ENCODE measurements at regions not wholly inside any gene's neighbourhood (a gene's known extent, or its start where the extent isn't known, plus 50 kb on each side); places are given as distances from the start of the nearest gene placed in this dataset.

- no peaks in the 10 kb centered on the region for H3K4me1 ChIP-seq (replicated peaks)
- no peak for TF ChIP-seq POLR2A (IDR thresholded peaks at IDR 0.05)
- TF ChIP-seq CTCF (IDR thresholded peaks at IDR 0.05): no peak
- TF ChIP-seq POLR2AphosphoS5 (IDR thresholded peaks at IDR 0.05): no peak
- no peaks in the 10 kb centered on the region for H3K9me3 ChIP-seq
- no peaks in the 10 kb centered on the region for H3K36me3 ChIP-seq
- intact Hi-C loops (cut with DNase I): no loop called here
- 94% methylated on average over 2 of the region's 2 CpGs for WGBS
- H3K4me3 ChIP-seq: no peak overlapping the region
- H3K27ac ChIP-seq: no peak overlapping the region
- no peaks in the 10 kb centered on the region for H3K27me3 ChIP-seq (replicated peaks; ENCODE audit: insufficient read depth)
- DNase-seq (ENCODE audit: low spot score): no peak
Measured at GRCh38 chr12:4212845-4213244, 60.7 kb upstream of the CCND2 start.

GRCh38 chr12:4211372-4211771 lies 62.2 kb upstream of the CCND2 start:
- no peaks in the 10 kb centered on the region for H3K27me3 ChIP-seq (replicated peaks; ENCODE audit: insufficient read depth)
- intact Hi-C loops (cut with DNase I): no loop called here
- H3K9me3 ChIP-seq: no peaks in the 10 kb centered on the region
- H3K27ac ChIP-seq: no peak overlapping the region
- no peaks in the 10 kb centered on the region for H3K4me1 ChIP-seq (replicated peaks)
- H3K36me3 ChIP-seq: no peaks in the 10 kb centered on the region
- no peak overlapping the region for H3K4me3 ChIP-seq
- WGBS: 88% methylated on average over 10 of the region's 10 CpGs
- DNase-seq (ENCODE audit: low spot score): no peak
- no peak for TF ChIP-seq POLR2A (IDR thresholded peaks at IDR 0.05)
- no peak for TF ChIP-seq CTCF (IDR thresholded peaks at IDR 0.05)
- no peak for TF ChIP-seq POLR2AphosphoS5 (IDR thresholded peaks at IDR 0.05)

DNA sequence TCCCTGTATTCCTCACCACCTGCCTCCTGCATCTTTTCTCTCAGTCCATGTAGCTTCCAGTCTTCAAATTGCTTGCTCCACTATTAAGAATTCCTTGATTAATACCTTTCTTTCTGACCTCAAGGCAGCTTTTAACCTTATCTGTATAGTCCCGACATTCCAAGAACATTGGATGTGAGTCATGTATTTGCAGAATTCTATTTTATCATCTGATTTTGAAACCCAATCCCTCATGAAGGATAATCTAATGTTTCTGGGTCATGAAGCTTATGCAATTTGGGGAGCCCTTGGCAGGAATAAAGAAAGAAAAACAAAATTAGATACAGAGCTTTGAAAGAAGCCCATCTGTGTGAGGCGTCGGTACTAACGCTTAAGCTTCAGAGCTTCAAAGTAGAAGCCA lies 63.4 kb upstream of the CCND2 start:
- H3K9me3 ChIP-seq: no peaks in the 10 kb centered on the region
- H3K4me3 ChIP-seq: no peak overlapping the region
- 78% methylated on average over 4 of the region's 4 CpGs for WGBS
- no peaks in the 10 kb centered on the region for H3K4me1 ChIP-seq (replicated peaks)
- H3K27me3 ChIP-seq (replicated peaks; ENCODE audit: insufficient read depth): no peaks in the 10 kb centered on the region
- H3K27ac ChIP-seq: no peak overlapping the region
- intact Hi-C loops (cut with DNase I): no loop called here
- no peak for DNase-seq (ENCODE audit: low spot score)
- TF ChIP-seq POLR2A (IDR thresholded peaks at IDR 0.05) (no peak), POLR2AphosphoS5 (IDR thresholded peaks at IDR 0.05) (no peak), CTCF (IDR thresholded peaks at IDR 0.05) (no peak)
- H3K36me3 ChIP-seq: no peaks in the 10 kb centered on the region

GRCh38 chr12:4206470-4206869 lies 67.1 kb upstream of the CCND2 start:
- no peak for DNase-seq (ENCODE audit: low spot score)

More at GRCh38 chr12:4206470-4206869, 67.1 kb upstream of the CCND2 start:
- Histone ChIP-seq H3K27ac (no peak overlapping the region), H3K9me3 (no peaks in the 10 kb centered on the region), H3K4me1 (replicated peaks) (no peaks in the 10 kb centered on the region), H3K27me3 (replicated peaks; ENCODE audit: insufficient read depth) (no peaks in the 10 kb centered on the region), H3K4me3 (no peak overlapping the region), H3K36me3 (no peaks in the 10 kb centered on the region)
- TF ChIP-seq CTCF (IDR thresholded peaks at IDR 0.05): no peak
- TF ChIP-seq POLR2A (IDR thresholded peaks at IDR 0.05): no peak
- intact Hi-C loops (cut with DNase I): no loop called here
- 81% methylated on average over 9 of the region's 9 CpGs for WGBS
